Immature natural killer cell (primary cell): ENCODE measurements at regions not wholly inside any gene's neighbourhood (a gene's known extent, or its start where the extent isn't known, plus 50 kb on each side); places are given as distances from the start of the nearest gene placed in this dataset.

Source experiments
- DNase-seq, 3 donors: peaks; one replicate each; pipeline ENCODE4 v3.0.0; 2022; ENCODE audit warnings: mixed read lengths in 1 of 3
- H3K27ac Mint-ChIP-seq, 6 donors: one replicate each; pipeline ENCODE4 v1.8.0; 2020; ENCODE audit warnings: mixed read lengths in 6 of 6, mild to moderate bottlenecking in 5 of 6, inconsistent platforms in 4 of 6, moderate library complexity in 3 of 6
- H3K27me3 Mint-ChIP-seq, 3 donors: one replicate each; pipeline ENCODE4 v1.8.0; 2020 to 2021; ENCODE audit warnings: low read depth in 3 of 3, mild to moderate bottlenecking in 3 of 3, mixed read lengths in 3 of 3, moderate library complexity in 3 of 3, inconsistent platforms in 1 of 3
- H3K36me3 Mint-ChIP-seq, 3 donors: one replicate each; pipeline ENCODE4 v1.8.0; 2020; ENCODE audit warnings: mixed read lengths in 3 of 3, inconsistent platforms in 2 of 3, mild to moderate bottlenecking in 2 of 3
- H3K4me1 Mint-ChIP-seq, 2 donors: one replicate each; pipeline ENCODE4 v1.8.0; 2020; ENCODE audit warnings: inconsistent platforms in 2 of 2, mild to moderate bottlenecking in 2 of 2, mixed read lengths in 2 of 2, moderate library complexity in 1 of 2
- H3K4me3 Mint-ChIP-seq, 5 donors: one replicate each; pipeline ENCODE4 v1.8.0; 2020; ENCODE audit warnings: mild to moderate bottlenecking in 5 of 5, mixed read lengths in 5 of 5, inconsistent platforms in 3 of 5, moderate library complexity in 3 of 5
- H3K9me3 Mint-ChIP-seq, 6 donors: one replicate each; pipeline ENCODE4 v1.8.0; 2020; ENCODE audit warnings: mild to moderate bottlenecking in 6 of 6, mixed read lengths in 6 of 6, inconsistent platforms in 4 of 6, moderate library complexity in 3 of 6

DNA sequence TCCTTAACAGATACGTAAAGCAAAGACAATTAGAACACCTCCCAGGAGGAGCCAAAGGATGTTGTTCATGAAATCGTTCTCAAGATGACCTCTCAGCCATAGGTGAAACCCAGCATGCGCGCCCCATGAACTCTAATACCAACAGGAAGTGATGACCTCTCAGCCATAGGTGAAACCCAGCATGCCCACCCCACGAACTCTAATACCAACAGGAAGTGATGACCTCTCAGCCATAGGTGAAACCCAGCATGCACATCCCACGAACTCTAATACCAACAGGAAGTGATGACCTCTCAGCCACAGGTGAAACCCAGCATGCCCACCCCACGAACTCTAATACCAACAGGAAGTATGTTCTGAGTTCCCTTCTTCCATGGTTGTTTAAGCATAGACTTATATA lies 205.2 kb upstream of the ADARB2 start:
- Mint-ChIP-seq H3K36me3 (no peaks in the 10 kb centered on the region), H3K4me1 (peaks cover 44 to 63% of the 10 kb centered on the region in 2 donors), H3K27me3 (peaks cover 0 to 5% (median 4%) of the 10 kb centered on the region in 3 donors), H3K27ac (peak overlapping the region in 5 of 6 donors; percentile 38 to 90 (median 76)), H3K9me3 (peaks cover 0 to 7% (median 0%) of the 10 kb centered on the region in 6 donors), H3K4me3 (peak overlapping the region; percentile 4 to 72 (median 31))
- peak in 2 of 3 donors; percentile 14 to 20 for DNase-seq

DNA sequence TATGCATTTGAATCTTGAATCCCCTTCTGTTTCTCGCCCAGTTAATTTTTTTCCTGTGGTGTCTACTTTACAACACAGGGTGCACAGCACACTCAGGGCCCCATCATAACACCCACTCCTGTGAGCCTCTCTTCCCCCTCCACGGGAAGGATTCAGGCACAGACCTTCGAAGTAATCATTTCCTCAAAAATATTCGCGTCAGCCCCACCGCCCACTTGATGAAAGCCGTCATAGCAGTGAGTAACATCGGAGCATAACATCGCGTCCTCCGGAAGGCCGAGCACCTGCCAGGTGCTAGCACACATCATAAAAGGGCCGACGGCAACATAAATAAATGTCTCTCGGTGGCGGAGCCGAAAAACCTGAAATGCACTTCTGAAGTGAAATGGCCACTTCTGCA lies 201.7 kb upstream of the ADARB2 start:
- Mint-ChIP-seq H3K4me3 (peak overlapping the region; percentile 40 to 76 (median 48)), H3K36me3 (no peaks in the 10 kb centered on the region), H3K27ac (peak overlapping the region in 5 of 6 donors; percentile 41 to 98 (median 71)), H3K4me1 (peaks cover 37 to 56% of the 10 kb centered on the region in 2 donors), H3K27me3 (peaks cover 0 to 4% (median 0%) of the 10 kb centered on the region in 3 donors), H3K9me3 (no peaks in the 10 kb centered on the region)
- peak in 1 of 3 donors; percentile 46 for DNase-seq

DNA sequence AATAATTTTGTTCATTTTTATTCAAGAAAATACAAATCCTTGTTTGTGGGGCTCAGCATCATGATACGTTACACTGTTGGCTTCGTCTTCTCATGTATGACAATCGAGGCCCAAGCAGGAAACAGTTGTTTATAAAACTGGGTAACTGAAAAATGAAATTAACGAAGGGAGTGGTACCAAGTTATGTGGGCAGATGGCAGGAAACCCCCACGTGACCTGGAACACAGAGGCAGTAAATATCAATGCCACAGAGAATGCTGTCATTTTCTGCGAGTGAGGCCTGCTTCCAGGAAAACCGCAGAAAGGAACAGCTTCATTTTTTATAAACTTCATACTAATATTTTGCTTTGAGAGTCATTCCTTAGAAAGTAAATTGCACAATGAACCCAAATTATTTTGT lies 201.0 kb upstream of the ADARB2 start:
- peak overlapping the region; percentile 43 to 74 (median 68) for H3K4me3 Mint-ChIP-seq

DNA sequence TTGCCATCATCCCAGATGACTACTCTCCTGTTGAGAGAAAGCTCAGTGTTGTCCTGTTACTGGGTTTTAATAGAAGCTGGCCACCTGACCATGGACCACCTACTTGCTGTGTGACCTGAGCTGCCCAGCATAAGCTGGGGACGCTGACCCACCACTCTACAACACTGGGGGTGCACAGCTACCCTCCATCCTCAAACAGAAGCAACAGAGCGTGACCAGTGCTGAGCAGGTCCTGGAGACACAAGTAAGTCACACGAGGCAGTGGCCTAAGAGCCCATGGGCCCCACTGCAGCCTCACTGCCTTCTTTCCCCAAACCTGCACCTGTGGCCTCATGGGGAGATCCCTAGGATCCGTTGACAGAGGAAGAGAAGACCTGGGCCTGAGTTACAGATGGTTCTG lies 198.6 kb upstream of the ADARB2 start:
- no peaks in the 10 kb centered on the region for H3K9me3 Mint-ChIP-seq
- no peaks in the 10 kb centered on the region for H3K36me3 Mint-ChIP-seq
- peaks cover 27 to 47% of the 10 kb centered on the region in 2 donors for H3K4me1 Mint-ChIP-seq
- DNase-seq = no peak
- peak overlapping the region in 1 of 6 donors; percentile 51 for H3K27ac Mint-ChIP-seq
- no peak overlapping the region for H3K4me3 Mint-ChIP-seq
- peaks cover 0 to 2% (median 0%) of the 10 kb centered on the region in 3 donors for H3K27me3 Mint-ChIP-seq

More for the DNA sequence above, 201.0 kb upstream of the ADARB2 start:
- peak in 2 of 3 donors; percentile 7 to 59 for DNase-seq
- Mint-ChIP-seq H3K27me3 (peaks cover 0 to 4% (median 0%) of the 10 kb centered on the region in 3 donors), H3K27ac (peak overlapping the region in 5 of 6 donors; percentile 41 to 98 (median 69)), H3K9me3 (no peaks in the 10 kb centered on the region), H3K4me1 (peaks cover 32 to 51% of the 10 kb centered on the region in 2 donors), H3K36me3 (no peaks in the 10 kb centered on the region)

DNA sequence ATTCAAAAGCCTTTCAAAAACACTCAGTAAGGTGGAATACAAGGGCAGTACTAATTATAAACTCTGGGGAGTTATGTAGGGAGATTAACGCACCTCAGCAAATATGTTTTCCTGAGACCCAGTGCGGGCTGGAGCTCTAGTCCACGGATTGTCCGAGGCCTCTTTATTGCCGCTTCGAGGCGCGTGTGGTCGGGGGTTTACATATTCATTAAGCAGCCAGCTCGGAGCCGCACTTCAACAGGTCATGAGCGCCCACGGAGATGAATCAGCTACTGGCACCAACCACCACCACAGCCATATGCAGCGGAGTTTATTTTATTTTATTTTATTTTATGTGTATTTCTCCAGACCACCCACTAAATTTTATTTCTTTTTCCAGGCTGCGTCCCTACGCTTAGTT lies 195.9 kb upstream of the ADARB2 start:
- no peak for DNase-seq
- Mint-ChIP-seq H3K9me3 (no peaks in the 10 kb centered on the region), H3K4me1 (peaks cover 9 to 22% of the 10 kb centered on the region in 2 donors), H3K4me3 (peak overlapping the region in 2 of 5 donors; percentile 54 to 63), H3K27me3 (peaks cover 0 to 2% (median 2%) of the 10 kb centered on the region in 3 donors), H3K36me3 (no peaks in the 10 kb centered on the region), H3K27ac (peak overlapping the region in 1 of 6 donors; percentile 33)

DNA sequence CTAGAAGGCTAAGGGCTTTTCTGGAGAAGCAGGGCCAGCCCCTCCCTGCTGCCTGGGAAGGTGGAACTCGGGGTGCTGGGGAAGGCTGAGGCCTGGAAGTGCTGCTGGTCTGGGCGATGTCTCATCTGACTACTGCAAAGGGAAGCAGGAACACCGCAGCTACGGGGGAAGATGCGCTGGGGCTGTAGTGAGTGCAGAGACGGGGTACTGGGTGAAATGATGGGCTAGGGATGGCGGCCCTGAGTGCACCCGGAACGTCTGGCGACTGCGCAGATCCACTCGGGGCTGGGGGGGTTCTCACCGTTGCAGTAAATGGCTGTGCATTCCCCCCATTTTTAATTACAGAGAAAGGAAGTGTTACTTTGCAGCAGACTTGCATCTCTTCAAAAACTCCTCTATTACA lies 195.4 kb upstream of the ADARB2 start:
- peaks cover 7 to 18% of the 10 kb centered on the region in 2 donors for H3K4me1 Mint-ChIP-seq
- H3K36me3 Mint-ChIP-seq = no peaks in the 10 kb centered on the region
- H3K9me3 Mint-ChIP-seq = peaks cover 0 to 2% (median 0%) of the 10 kb centered on the region in 6 donors
- H3K27me3 Mint-ChIP-seq = peaks cover 0 to 3% (median 2%) of the 10 kb centered on the region in 3 donors
- H3K4me3 Mint-ChIP-seq = peak overlapping the region; percentile 4 to 63 (median 55)
- H3K27ac Mint-ChIP-seq = peak overlapping the region in 1 of 6 donors; percentile 33
- DNase-seq = no peak

DNA sequence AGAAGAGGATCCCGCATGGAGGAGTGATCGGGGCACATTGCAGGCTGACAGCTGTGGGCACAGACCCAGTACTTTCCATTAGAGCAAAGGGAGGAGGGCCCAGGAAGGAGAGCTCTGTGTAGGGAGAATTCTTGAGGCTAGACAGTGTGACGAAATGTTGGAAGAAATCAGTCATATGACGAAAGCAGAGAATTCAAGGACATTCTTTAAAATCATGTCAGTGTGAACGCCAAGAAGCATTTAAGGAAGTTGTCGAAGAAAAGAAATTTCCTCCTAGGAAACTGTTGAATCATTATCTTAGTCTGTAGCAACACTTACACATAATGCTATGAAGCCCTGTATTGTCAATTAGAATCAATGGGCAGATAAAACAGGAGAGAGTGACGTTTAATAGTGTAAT lies 191.3 kb upstream of the ADARB2 start:
- Mint-ChIP-seq H3K4me3 (no peak overlapping the region), H3K36me3 (no peaks in the 10 kb centered on the region)
- no peak for DNase-seq

DNA sequence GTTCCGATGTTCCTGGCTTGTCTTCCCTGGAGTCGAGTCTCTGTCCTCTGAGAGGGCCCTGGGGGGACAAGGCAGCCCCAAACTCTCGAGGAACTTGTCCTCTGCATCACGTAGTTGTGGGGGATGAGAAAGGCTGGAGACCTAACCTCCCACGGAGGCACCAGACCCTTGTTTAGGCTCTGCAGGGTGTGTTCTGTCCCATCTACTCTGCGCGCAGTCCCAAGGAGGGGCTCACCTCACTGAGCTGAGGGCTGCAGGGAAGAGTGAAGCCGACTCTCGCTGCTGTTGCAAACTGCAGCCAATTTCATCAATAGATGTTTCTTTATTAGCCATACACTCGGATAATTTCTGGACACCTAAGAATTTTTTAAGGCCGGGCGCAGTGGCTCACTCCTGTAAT lies 186.7 kb upstream of the ADARB2 start:
- Mint-ChIP-seq H3K9me3 (peaks cover 0 to 4% (median 0%) of the 10 kb centered on the region in 6 donors), H3K4me1 (peaks cover 0 to 12% of the 10 kb centered on the region in 2 donors), H3K27me3 (peaks cover 0 to 10% (median 5%) of the 10 kb centered on the region in 3 donors), H3K27ac (no peak overlapping the region), H3K36me3 (no peaks in the 10 kb centered on the region), H3K4me3 (no peak overlapping the region)
- DNase-seq = no peak

More for the DNA sequence above, 191.3 kb upstream of the ADARB2 start:
- H3K4me1 Mint-ChIP-seq = peaks cover 7 to 15% of the 10 kb centered on the region in 2 donors
- peaks cover 0 to 2% (median 0%) of the 10 kb centered on the region in 6 donors for H3K9me3 Mint-ChIP-seq
- peaks cover 0 to 3% (median 2%) of the 10 kb centered on the region in 3 donors for H3K27me3 Mint-ChIP-seq
- no peak overlapping the region for H3K27ac Mint-ChIP-seq

DNA sequence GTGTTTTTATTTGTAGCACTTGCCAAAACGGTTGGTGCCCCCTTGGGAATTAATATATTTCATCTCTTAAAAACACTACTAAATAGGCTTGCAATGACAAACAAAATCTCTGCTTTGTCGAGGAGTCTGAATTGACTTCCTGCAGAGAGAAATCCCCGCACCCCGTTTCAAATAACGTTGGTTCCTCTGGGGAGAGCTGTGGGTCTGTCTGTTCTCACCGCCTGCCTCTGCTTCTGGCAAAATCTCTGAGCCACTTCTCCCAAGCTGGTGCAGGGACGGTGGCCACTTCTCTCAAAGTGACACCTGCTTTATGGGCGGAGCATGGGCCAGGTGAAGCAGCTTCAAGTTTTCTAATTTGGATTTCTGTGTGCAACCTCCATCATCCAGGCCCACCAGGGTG lies 186.3 kb upstream of the ADARB2 start:
- no peak overlapping the region for H3K4me3 Mint-ChIP-seq
- peaks cover 0 to 4% (median 0%) of the 10 kb centered on the region in 6 donors for H3K9me3 Mint-ChIP-seq
- peaks cover 0 to 12% of the 10 kb centered on the region in 2 donors for H3K4me1 Mint-ChIP-seq
- no peak overlapping the region for H3K27ac Mint-ChIP-seq
- no peaks in the 10 kb centered on the region for H3K36me3 Mint-ChIP-seq
- no peak for DNase-seq
- peaks cover 0 to 10% (median 5%) of the 10 kb centered on the region in 3 donors for H3K27me3 Mint-ChIP-seq

DNA sequence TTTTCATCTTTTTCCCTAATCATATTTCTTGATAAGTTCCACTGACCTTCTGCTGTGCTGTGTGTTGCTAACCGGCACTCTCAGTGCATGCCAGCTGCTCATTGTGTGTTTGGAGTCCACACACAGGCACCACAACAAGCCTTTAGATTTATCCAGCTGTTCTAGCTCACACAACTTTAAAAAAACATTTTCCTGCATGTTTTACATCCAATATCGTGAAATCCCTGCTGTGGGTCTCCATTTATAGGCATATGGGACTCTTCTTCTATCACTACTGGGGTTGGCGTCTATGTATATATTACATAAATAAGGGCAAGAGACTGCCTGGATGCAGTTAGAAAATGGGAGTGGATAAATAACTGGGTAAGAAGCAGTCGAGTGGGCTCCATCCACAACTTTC lies 183.6 kb upstream of the ADARB2 start:
- H3K27ac Mint-ChIP-seq = no peak overlapping the region
- no peak overlapping the region for H3K4me3 Mint-ChIP-seq
- H3K4me1 Mint-ChIP-seq = peaks cover 0 to 12% of the 10 kb centered on the region in 2 donors
- no peak for DNase-seq
- H3K27me3 Mint-ChIP-seq = peaks cover 0 to 8% (median 2%) of the 10 kb centered on the region in 3 donors
- H3K36me3 Mint-ChIP-seq = no peaks in the 10 kb centered on the region
- peaks cover 0 to 5% (median 0%) of the 10 kb centered on the region in 6 donors for H3K9me3 Mint-ChIP-seq

DNA sequence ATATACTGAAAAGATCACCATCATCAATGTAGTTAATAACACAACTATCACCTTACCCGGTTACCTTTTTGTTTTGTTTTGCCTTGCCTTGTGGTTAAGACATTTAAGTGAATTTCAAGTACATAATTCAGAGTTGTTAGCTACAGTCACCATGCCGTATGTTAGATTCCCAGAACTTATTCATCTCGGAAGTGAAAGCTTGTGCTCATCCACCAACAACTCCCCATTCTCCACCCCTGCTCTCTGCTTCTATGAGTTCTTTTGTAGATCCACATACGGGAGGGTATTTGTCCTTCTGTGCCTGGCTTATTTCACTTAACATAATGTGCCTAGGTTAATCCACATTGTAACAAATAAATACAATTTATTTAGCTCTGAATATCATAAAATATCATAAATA lies 182.8 kb upstream of the ADARB2 start:
- Mint-ChIP-seq H3K4me3 (no peak overlapping the region), H3K27me3 (peaks cover 0 to 8% (median 2%) of the 10 kb centered on the region in 3 donors), H3K4me1 (peaks cover 0 to 12% of the 10 kb centered on the region in 2 donors), H3K36me3 (no peaks in the 10 kb centered on the region), H3K27ac (no peak overlapping the region), H3K9me3 (peaks cover 0 to 5% (median 0%) of the 10 kb centered on the region in 6 donors)
- DNase-seq = no peak

DNA sequence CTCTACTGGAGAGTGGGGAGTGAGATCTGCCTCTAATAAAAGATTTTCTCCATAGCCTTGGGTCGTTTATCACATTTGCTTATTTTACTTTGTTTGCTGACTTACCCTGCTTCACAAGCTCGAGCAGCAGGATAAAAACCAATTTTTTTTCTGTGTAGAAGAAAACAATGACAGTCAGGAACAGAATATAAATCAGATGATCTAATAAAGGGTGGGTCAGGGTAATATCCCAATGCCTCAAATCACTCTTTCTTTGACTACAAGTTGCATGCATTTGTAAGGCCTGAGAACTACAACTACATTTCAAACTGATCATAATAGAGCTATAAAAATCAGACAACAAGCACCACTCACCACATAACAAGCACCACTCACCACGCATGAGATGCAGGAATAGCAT lies 174.4 kb upstream of the ADARB2 start:
- Mint-ChIP-seq H3K27ac (no peak overlapping the region), H3K36me3 (no peaks in the 10 kb centered on the region), H3K9me3 (no peaks in the 10 kb centered on the region), H3K4me3 (no peak overlapping the region), H3K27me3 (no peaks in the 10 kb centered on the region), H3K4me1 (no peaks in the 10 kb centered on the region)
- no peak for DNase-seq

DNA sequence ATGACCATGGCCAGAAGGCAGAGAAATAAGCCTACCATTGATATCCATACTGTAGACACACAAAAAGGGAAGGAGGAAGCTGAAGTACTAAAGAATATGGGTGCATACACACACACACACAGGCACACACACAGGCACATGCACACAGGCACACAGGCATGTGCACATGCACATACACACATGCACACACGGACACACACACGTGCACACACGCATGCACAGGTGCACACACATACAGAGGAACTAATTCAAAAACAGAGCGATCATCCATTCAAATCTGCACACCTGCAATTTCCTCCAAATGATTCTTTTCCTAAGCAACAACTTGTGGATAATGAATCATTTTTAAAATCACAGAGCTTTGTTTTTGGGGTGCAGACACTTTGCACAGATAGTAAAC lies 166.7 kb upstream of the ADARB2 start:
- Mint-ChIP-seq H3K9me3 (peaks cover 0 to 5% (median 0%) of the 10 kb centered on the region in 6 donors), H3K27me3 (peaks cover 1 to 3% (median 1%) of the 10 kb centered on the region in 3 donors), H3K36me3 (no peaks in the 10 kb centered on the region), H3K4me3 (no peak overlapping the region), H3K27ac (no peak overlapping the region), H3K4me1 (no peaks in the 10 kb centered on the region)
- DNase-seq = no peak

DNA sequence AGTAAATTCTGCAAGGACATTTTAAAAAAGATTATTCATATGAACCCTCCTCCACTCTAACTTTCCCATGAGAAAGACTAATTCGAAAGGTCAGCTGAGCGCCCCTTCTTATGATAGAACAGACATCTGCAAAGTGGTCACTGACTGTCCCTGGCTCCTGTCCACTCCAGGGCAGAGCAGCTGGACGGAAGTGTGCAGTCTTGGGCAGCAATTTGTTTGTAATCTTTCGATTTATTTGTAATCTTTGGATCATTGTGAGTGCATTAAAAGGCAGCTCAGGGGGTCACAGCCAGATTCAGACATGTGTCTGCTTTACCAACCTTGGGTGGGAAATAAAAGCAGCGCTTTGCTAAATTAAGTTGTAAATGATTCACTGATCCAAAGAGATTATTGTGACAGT lies 158.8 kb upstream of the ADARB2 start:
- H3K9me3 Mint-ChIP-seq = peaks cover 0 to 2% (median 0%) of the 10 kb centered on the region in 6 donors
- peaks cover 0 to 3% (median 0%) of the 10 kb centered on the region in 3 donors for H3K27me3 Mint-ChIP-seq
- no peak for DNase-seq

DNA sequence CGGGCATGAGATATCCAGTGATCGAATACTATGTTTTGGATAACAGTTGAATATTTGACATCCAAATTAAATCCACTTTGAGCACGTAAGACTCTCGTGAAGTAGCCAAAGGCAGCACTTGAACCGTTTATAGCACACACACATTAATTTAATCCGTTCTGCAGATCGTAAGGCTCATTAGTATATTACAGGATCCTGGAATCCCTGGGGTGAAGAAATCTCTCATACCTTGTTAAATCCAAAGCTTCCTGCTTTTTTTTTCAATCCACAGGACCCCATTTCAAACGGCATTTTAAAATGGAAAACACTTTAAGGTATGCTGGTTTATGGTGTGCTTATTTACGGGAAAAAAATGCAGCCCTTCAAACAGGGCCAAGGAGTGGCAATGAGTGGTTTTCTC lies 158.4 kb upstream of the ADARB2 start:
- H3K9me3 Mint-ChIP-seq = peaks cover 0 to 6% (median 0%) of the 10 kb centered on the region in 6 donors
- H3K4me1 Mint-ChIP-seq = no peaks in the 10 kb centered on the region
- no peak for DNase-seq
- H3K27ac Mint-ChIP-seq = no peak overlapping the region
- H3K4me3 Mint-ChIP-seq = no peak overlapping the region
- H3K27me3 Mint-ChIP-seq = peaks cover 0 to 3% (median 0%) of the 10 kb centered on the region in 3 donors
- H3K36me3 Mint-ChIP-seq = no peaks in the 10 kb centered on the region

More for the DNA sequence above, 158.8 kb upstream of the ADARB2 start:
- Mint-ChIP-seq H3K4me1 (no peaks in the 10 kb centered on the region), H3K36me3 (no peaks in the 10 kb centered on the region), H3K27ac (no peak overlapping the region), H3K4me3 (no peak overlapping the region)
